ENCODE measurements at regions not wholly inside any gene's neighbourhood (a gene's known extent, or its start where the extent isn't known, plus 50 kb on each side); places are given as distances from the start of the nearest gene placed in this dataset.

DNA sequence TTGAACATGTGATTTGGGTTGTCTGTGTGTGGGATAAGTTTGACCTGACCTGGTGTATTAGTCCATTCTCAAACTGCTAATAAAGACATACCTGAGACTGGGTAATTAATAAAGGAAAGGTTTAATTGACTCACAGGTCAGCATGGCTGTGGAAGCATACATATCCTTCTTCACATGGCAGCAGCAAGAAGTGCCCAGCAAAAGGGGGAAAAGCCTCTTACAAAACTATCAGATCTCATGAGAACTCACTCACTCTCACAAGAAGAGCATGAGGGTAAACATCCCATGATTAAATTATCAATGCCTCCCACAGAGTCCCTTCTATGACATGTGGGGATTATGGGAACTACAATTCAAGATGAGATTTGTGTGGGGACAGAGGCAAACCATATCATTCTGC lies 94.0 kb upstream of the PPM1H start:
- H3K4me2 ChIP-seq (ENCODE audit: insufficient read depth, low read length) = no peak overlapping the region
- no peaks in the 10 kb centered on the region for H4K20me1 ChIP-seq (replicated peaks; ENCODE audit: control insufficient read depth, extremely low read depth, insufficient read depth, low read length)
- peaks cover 0 to 4% of the 10 kb centered on the region in 2 experiments for H3K27me3 ChIP-seq (ENCODE audit: control insufficient read depth in 2 of 2, insufficient read depth in 2 of 2, low read length in 2 of 2)
- no peaks in the 10 kb centered on the region for H3K79me2 ChIP-seq (ENCODE audit: control insufficient read depth, insufficient read depth, low read length)
- no peak overlapping the region for H3K27ac ChIP-seq (ENCODE audit: insufficient read depth, low read depth, low read length)
- H2AFZ ChIP-seq (ENCODE audit: low read depth, low read length) = no peak overlapping the region
- no peaks in the 10 kb centered on the region for H3K9me1 ChIP-seq (replicated peaks; ENCODE audit: control insufficient read depth, extremely low read depth, insufficient read depth, low read length)
- CTCF ChIA-PET = no interaction called here
- H3K4me3 ChIP-seq (replicated peaks in 1 of 3; ENCODE audit: insufficient read depth in 1 of 3, low read depth in 1 of 3, low read length in 3 of 3) = no peak overlapping the region
- DNase-seq (ENCODE audit: low read depth, low spot score) = no peak
- no TSS peak for BruUV-seq (replicated peaks)
- H3K4me1 ChIP-seq (ENCODE audit: control insufficient read depth, extremely low read depth, insufficient read depth, low read length) = no peaks in the 10 kb centered on the region
- H3K9me3 ChIP-seq (replicated peaks; ENCODE audit: control insufficient read depth, insufficient read depth, low read length) = no peaks in the 10 kb centered on the region
- no peak overlapping the region for H3K9ac ChIP-seq (replicated peaks; ENCODE audit: extremely low read depth, insufficient read depth, low read length)
- dilution Hi-C loops (cut with MboI; ENCODE audit: extremely low pct_ligation_motif_present, low sequenced_read_pairs) (no loop called here), intact Hi-C loops (cut with micrococcal nuclease) (no loop called here)
- FAIRE-seq = no peak
- H3K36me3 ChIP-seq (ENCODE audit: control insufficient read depth in 2 of 2, extremely low read depth in 1 of 2, insufficient read depth in 2 of 2, low read length in 2 of 2) = no peaks in the 10 kb centered on the region
- POLR2A ChIA-PET = no interaction called here
- no peak for TF ChIP-seq MYC (IDR thresholded peaks at IDR 0.05; ENCODE audit: low read depth, low read length)
- no peak for TF ChIP-seq JUN (IDR thresholded peaks at IDR 0.05; ENCODE audit: borderline replicate concordance, insufficient read depth, insufficient read length, low read depth)
- TF ChIP-seq, protein P1, sequence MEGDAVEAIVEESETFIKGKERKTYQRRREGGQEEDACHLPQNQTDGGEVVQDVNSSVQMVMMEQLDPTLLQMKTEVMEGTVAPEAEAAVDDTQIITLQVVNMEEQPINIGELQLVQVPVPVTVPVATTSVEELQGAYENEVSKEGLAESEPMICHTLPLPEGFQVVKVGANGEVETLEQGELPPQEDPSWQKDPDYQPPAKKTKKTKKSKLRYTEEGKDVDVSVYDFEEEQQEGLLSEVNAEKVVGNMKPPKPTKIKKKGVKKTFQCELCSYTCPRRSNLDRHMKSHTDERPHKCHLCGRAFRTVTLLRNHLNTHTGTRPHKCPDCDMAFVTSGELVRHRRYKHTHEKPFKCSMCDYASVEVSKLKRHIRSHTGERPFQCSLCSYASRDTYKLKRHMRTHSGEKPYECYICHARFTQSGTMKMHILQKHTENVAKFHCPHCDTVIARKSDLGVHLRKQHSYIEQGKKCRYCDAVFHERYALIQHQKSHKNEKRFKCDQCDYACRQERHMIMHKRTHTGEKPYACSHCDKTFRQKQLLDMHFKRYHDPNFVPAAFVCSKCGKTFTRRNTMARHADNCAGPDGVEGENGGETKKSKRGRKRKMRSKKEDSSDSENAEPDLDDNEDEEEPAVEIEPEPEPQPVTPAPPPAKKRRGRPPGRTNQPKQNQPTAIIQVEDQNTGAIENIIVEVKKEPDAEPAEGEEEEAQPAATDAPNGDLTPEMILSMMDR (IDR thresholded peaks at IDR 0.05; ENCODE audit: extremely low read depth in 1 of 2, insufficient read depth in 1 of 2, low read depth in 1 of 2, low read length in 2 of 2) = no peak
- TF ChIP-seq EZH2 (IDR thresholded peaks at IDR 0.05; ENCODE audit: borderline replicate concordance, low read depth, low read length, severe bottlenecking) = no peak
- no peak for TF ChIP-seq GATA2 (IDR thresholded peaks at IDR 0.05; ENCODE audit: insufficient read depth, insufficient read length, low read depth, low read length)
- no peak for TF ChIP-seq POLR2AphosphoS5 (IDR thresholded peaks at IDR 0.05; ENCODE audit: insufficient read depth, low read depth, low read length)
- TF ChIP-seq FOS (IDR thresholded peaks at IDR 0.05; ENCODE audit: borderline replicate concordance, insufficient read depth, low read length) = no peak
- TF ChIP-seq POLR2A (IDR thresholded peaks at IDR 0.05; ENCODE audit: low read depth, low read length) = no peak
- TF ChIP-seq, protein P2, sequence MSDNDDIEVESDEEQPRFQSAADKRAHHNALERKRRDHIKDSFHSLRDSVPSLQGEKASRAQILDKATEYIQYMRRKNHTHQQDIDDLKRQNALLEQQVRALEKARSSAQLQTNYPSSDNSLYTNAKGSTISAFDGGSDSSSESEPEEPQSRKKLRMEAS (IDR thresholded peaks at IDR 0.05; ENCODE audit: insufficient read depth, insufficient read length) = no peak

All from endothelial cell of umbilical vein (primary cell).